ENCODE measurements at regions not wholly inside any gene's neighbourhood (a gene's known extent, or its start where the extent isn't known, plus 50 kb on each side); places are given as distances from the start of the nearest gene placed in this dataset.

GRCh38 chr10:78205457-78206016 is 171.9 kb downstream of the RPS24 start:
- no peak overlapping the region for H3K27ac Mint-ChIP-seq
- ChIA-PET POLR2A (no interaction called here), CTCF (interaction anchor here (0.5 kb wide), 1 partner anchor 88 kb away, joined by 3 read pairs; no protein-coding TSS in a partner anchor)
- no peaks in the 10 kb centered on the region for H3K36me3 Mint-ChIP-seq (ENCODE audit: low read depth)
- ATAC-seq: peak; percentile 49
- H3K9me3 Mint-ChIP-seq (ENCODE audit: low read depth): no peaks in the 10 kb centered on the region
- peak; percentile 15 for DNase-seq
- intact Hi-C loops (cut with DNase I, micrococcal nuclease): no loop called here
- H3K4me3 Mint-ChIP-seq: no peak overlapping the region
- peaks cover 7% of the 10 kb centered on the region for H3K4me1 Mint-ChIP-seq
- H3K27me3 Mint-ChIP-seq: no peaks in the 10 kb centered on the region

- POLR2A ChIA-PET: no interaction called here
- Mint-ChIP-seq H3K9me3 (ENCODE audit: low read depth) (no peaks in the 10 kb centered on the region), H3K36me3 (ENCODE audit: low read depth) (no peaks in the 10 kb centered on the region), H3K4me1 (peaks cover 7% of the 10 kb centered on the region), H3K27me3 (peaks cover 3% of the 10 kb centered on the region), H3K27ac (no peak overlapping the region), H3K4me3 (no peak overlapping the region)
- CTCF ChIA-PET: interaction anchor here (0.7 kb wide), 1 partner anchor 131 kb away, joined by 3 read pairs; no protein-coding TSS in a partner anchor
- ATAC-seq (no peak), DNase-seq (no peak)
- intact Hi-C loops (cut with DNase I, micrococcal nuclease): no loop called here
These were observed 173.6 kb downstream of the RPS24 start for GRCh38 chr10:78207216-78207615.

- no peaks in the 10 kb centered on the region for H3K36me3 Mint-ChIP-seq (ENCODE audit: low read depth)
- H3K27me3 Mint-ChIP-seq: peaks cover 3% of the 10 kb centered on the region
- ChIA-PET POLR2A (no interaction called here), CTCF (no interaction called here)
- no peak overlapping the region for H3K27ac Mint-ChIP-seq
- DNase-seq: no peak
- ATAC-seq: no peak
- H3K4me3 Mint-ChIP-seq: no peak overlapping the region
- H3K4me1 Mint-ChIP-seq: peaks cover 7% of the 10 kb centered on the region
- no peaks in the 10 kb centered on the region for H3K9me3 Mint-ChIP-seq (ENCODE audit: low read depth)
- intact Hi-C loops (cut with DNase I, micrococcal nuclease): no loop called here
These were observed 174.1 kb downstream of the RPS24 start for GRCh38 chr10:78207776-78208175.

GRCh38 chr10:78209970-78210369 is 176.3 kb downstream of the RPS24 start:
- Mint-ChIP-seq H3K4me3 (no peak overlapping the region), H3K9me3 (ENCODE audit: low read depth) (no peaks in the 10 kb centered on the region), H3K4me1 (peaks cover 6% of the 10 kb centered on the region), H3K27ac (no peak overlapping the region), H3K27me3 (peaks cover 3% of the 10 kb centered on the region), H3K36me3 (ENCODE audit: low read depth) (no peaks in the 10 kb centered on the region)
- intact Hi-C loops (cut with DNase I, micrococcal nuclease): loop anchor here in 1 of 2 experiments (5.0 kb wide), 1 partner anchor 987 kb away; no protein-coding TSS in a partner anchor
- no peak for ATAC-seq
- ChIA-PET POLR2A (no interaction called here), CTCF (interaction anchor here (0.5 to 1.3 kb wide), 3 partner anchors 447 to 990 kb away, joined by 3 to 4 read pairs (median 3); no protein-coding TSS in a partner anchor)
- no peak for DNase-seq

- no peaks in the 10 kb centered on the region for H3K9me3 Mint-ChIP-seq (ENCODE audit: low read depth)
- ATAC-seq: no peak
These were observed 176.9 kb downstream of the RPS24 start for GRCh38 chr10:78210548-78210947.

GRCh38 chr10:78210976-78211375 is 177.3 kb downstream of the RPS24 start:
- peaks cover 2% of the 10 kb centered on the region for H3K4me1 Mint-ChIP-seq
- ChIA-PET CTCF (interaction anchor here (0.6 to 1.3 kb wide), 2 partner anchors 203 to 984 kb away, joined by 3 to 4 read pairs; no protein-coding TSS in a partner anchor), POLR2A (no interaction called here)
- intact Hi-C loops (cut with DNase I, micrococcal nuclease): loop anchor here in 1 of 2 experiments (5.0 kb wide), 1 partner anchor 986 kb away; no protein-coding TSS in a partner anchor
- no peak overlapping the region for H3K4me3 Mint-ChIP-seq
- DNase-seq: no peak
- H3K36me3 Mint-ChIP-seq (ENCODE audit: low read depth): no peaks in the 10 kb centered on the region
- H3K27me3 Mint-ChIP-seq: peaks cover 4% of the 10 kb centered on the region
- no peaks in the 10 kb centered on the region for H3K9me3 Mint-ChIP-seq (ENCODE audit: low read depth)
- ATAC-seq: no peak
- no peak overlapping the region for H3K27ac Mint-ChIP-seq

More at GRCh38 chr10:78210548-78210947, 176.9 kb downstream of the RPS24 start:
- H3K27me3 Mint-ChIP-seq: peaks cover 4% of the 10 kb centered on the region
- intact Hi-C loops (cut with DNase I, micrococcal nuclease): loop anchor here in 1 of 2 experiments (5.0 kb wide), 1 partner anchor 987 kb away; no protein-coding TSS in a partner anchor
- no peak for DNase-seq
- POLR2A ChIA-PET: no interaction called here
- H3K36me3 Mint-ChIP-seq (ENCODE audit: low read depth): no peaks in the 10 kb centered on the region
- H3K27ac Mint-ChIP-seq: no peak overlapping the region
- H3K4me1 Mint-ChIP-seq: peaks cover 2% of the 10 kb centered on the region
- CTCF ChIA-PET: interaction anchor here (0.6 to 1.3 kb wide), 2 partner anchors 204 to 985 kb away, joined by 3 to 4 read pairs; no protein-coding TSS in a partner anchor
- H3K4me3 Mint-ChIP-seq: no peak overlapping the region

GRCh38 chr10:78211561-78212051 is 177.9 kb downstream of the RPS24 start:
- ATAC-seq (no peak), DNase-seq (peak; percentile 42)
- intact Hi-C loops (cut with DNase I, micrococcal nuclease): loop anchor here in 1 of 2 experiments (5.0 kb wide), 1 partner anchor 986 kb away; no protein-coding TSS in a partner anchor
- Mint-ChIP-seq H3K27me3 (peaks cover 8% of the 10 kb centered on the region), H3K4me1 (peaks cover 2% of the 10 kb centered on the region), H3K9me3 (ENCODE audit: low read depth) (no peaks in the 10 kb centered on the region), H3K36me3 (ENCODE audit: low read depth) (no peaks in the 10 kb centered on the region), H3K4me3 (no peak overlapping the region), H3K27ac (no peak overlapping the region)
- CTCF ChIA-PET: no interaction called here
- POLR2A ChIA-PET: no interaction called here

GRCh38 chr10:78212060-78212785 is 178.6 kb downstream of the RPS24 start:
- no peak overlapping the region for H3K4me3 Mint-ChIP-seq
- intact Hi-C loops (cut with DNase I, micrococcal nuclease): loop anchor here in 1 of 2 experiments (5.0 kb wide), 1 partner anchor 985 kb away; no protein-coding TSS in a partner anchor
- CTCF ChIA-PET: no interaction called here
- DNase-seq (no peak), ATAC-seq (no peak)
- POLR2A ChIA-PET: no interaction called here
- H3K27ac Mint-ChIP-seq: no peak overlapping the region
- H3K9me3 Mint-ChIP-seq (ENCODE audit: low read depth): no peaks in the 10 kb centered on the region
- peaks cover 2% of the 10 kb centered on the region for H3K4me1 Mint-ChIP-seq
- peaks cover 11% of the 10 kb centered on the region for H3K27me3 Mint-ChIP-seq
- no peaks in the 10 kb centered on the region for H3K36me3 Mint-ChIP-seq (ENCODE audit: low read depth)

GRCh38 chr10:78212786-78213175 is 179.1 kb downstream of the RPS24 start:
- H3K9me3 Mint-ChIP-seq (ENCODE audit: low read depth): no peaks in the 10 kb centered on the region
- H3K4me3 Mint-ChIP-seq: no peak overlapping the region
- peaks cover 12% of the 10 kb centered on the region for H3K27me3 Mint-ChIP-seq
- intact Hi-C loops (cut with DNase I, micrococcal nuclease): loop anchor here in 1 of 2 experiments (5.0 kb wide), 1 partner anchor 985 kb away; no protein-coding TSS in a partner anchor
- CTCF ChIA-PET: no interaction called here
- no peaks in the 10 kb centered on the region for H3K36me3 Mint-ChIP-seq (ENCODE audit: low read depth)
- POLR2A ChIA-PET: no interaction called here
- peaks cover 2% of the 10 kb centered on the region for H3K4me1 Mint-ChIP-seq
- no peak overlapping the region for H3K27ac Mint-ChIP-seq
- DNase-seq (no peak), ATAC-seq (no peak)

GRCh38 chr10:78214955-78215354 is 181.3 kb downstream of the RPS24 start:
- DNase-seq (no peak), ATAC-seq (no peak)
- Mint-ChIP-seq H3K9me3 (ENCODE audit: low read depth) (no peaks in the 10 kb centered on the region), H3K27me3 (peaks cover 12% of the 10 kb centered on the region), H3K4me3 (no peak overlapping the region), H3K4me1 (peaks cover 2% of the 10 kb centered on the region), H3K27ac (no peak overlapping the region), H3K36me3 (ENCODE audit: low read depth) (no peaks in the 10 kb centered on the region)
- intact Hi-C loops (cut with DNase I, micrococcal nuclease): loop anchor here in 1 of 2 experiments (5.0 kb wide), 1 partner anchor 982 kb away; no protein-coding TSS in a partner anchor
- CTCF ChIA-PET: interaction anchor here (0.7 kb wide), 1 partner anchor 477 kb away, joined by 3 read pairs; no protein-coding TSS in a partner anchor
- POLR2A ChIA-PET: no interaction called here

- ChIA-PET POLR2A (no interaction called here), CTCF (interaction anchor here (0.9 kb wide), 1 partner anchor 12 kb away, joined by 3 read pairs; no protein-coding TSS in a partner anchor)
- DNase-seq (peak; percentile 56), ATAC-seq (peak; percentile 58)
- intact Hi-C loops (cut with DNase I, micrococcal nuclease): no loop called here
- peaks cover 2% of the 10 kb centered on the region for H3K4me1 Mint-ChIP-seq
- no peak overlapping the region for H3K27ac Mint-ChIP-seq
- peaks cover 14% of the 10 kb centered on the region for H3K27me3 Mint-ChIP-seq
- H3K4me3 Mint-ChIP-seq: no peak overlapping the region
- H3K36me3 Mint-ChIP-seq (ENCODE audit: low read depth): no peaks in the 10 kb centered on the region
- H3K9me3 Mint-ChIP-seq (ENCODE audit: low read depth): no peaks in the 10 kb centered on the region
These were observed 182.0 kb downstream of the RPS24 start for GRCh38 chr10:78215645-78216044.

All from activated CD4-positive, alpha-beta T cell treated with anti-CD3 and anti-CD28 coated beads for 36 hours (primary cell).